H1 (cell line): ENCODE measurements at regions not wholly inside any gene's neighbourhood (a gene's known extent, or its start where the extent isn't known, plus 50 kb on each side); places are given as distances from the start of the nearest gene placed in this dataset.

Source experiments
- CHD7 ChIP-seq: fragments of 300-600 bp; sonication (generic); IDR thresholded peaks from 2 replicates; pipeline ENCODE4 v1.7.1; 2012; ENCODE audit warnings: low read length, moderate library complexity, mild to moderate bottlenecking, inconsistent platforms; ENCODE audit not compliant: insufficient replicate concordance
- SIX5 ChIP-seq: IDR thresholded peaks from 2 replicates; pipeline ENCODE4 v1.6.1; 2011; ENCODE audit warnings: mild to moderate bottlenecking, low read depth, low read length
- SUZ12 ChIP-seq: fragments of 200-600 bp; sonication (generic); IDR thresholded peaks from 2 replicates; pipeline ENCODE4 v1.6.1; 2012; ENCODE audit warnings: mild to moderate bottlenecking, inconsistent platforms, low read length, moderate library complexity, mixed read lengths

GRCh38 chr14:84087986-84088531 is 1441.9 kb upstream of the FLRT2 start (continued):
- TF ChIP-seq CHD7 (no peak), SIX5 (no peak), SUZ12 (no peak)
